Ishikawa (cell line): ENCODE measurements at regions not wholly inside any gene's neighbourhood (a gene's known extent, or its start where the extent isn't known, plus 50 kb on each side); places are given as distances from the start of the nearest gene placed in this dataset.

ENCODE experiments used
- CEBPB ChIP-seq: IDR thresholded peaks from 2 replicates; pipeline ENCODE4 v1.6.1; 2012
- CREB1 ChIP-seq: IDR thresholded peaks from 2 replicates; pipeline ENCODE4 v1.6.1; 2012; ENCODE audit warnings: low read depth
- EGR1 ChIP-seq: IDR thresholded peaks from 2 replicates; pipeline ENCODE4 v1.6.1; 2012
- EP300 ChIP-seq: IDR thresholded peaks from 2 replicates; pipeline ENCODE4 v1.6.1; 2012; ENCODE audit warnings: borderline replicate concordance
- FOXM1 ChIP-seq: IDR thresholded peaks from 2 replicates; pipeline ENCODE4 v1.6.1; 2012; ENCODE audit warnings: low read depth, borderline replicate concordance
- NFIC ChIP-seq: IDR thresholded peaks from 2 replicates; pipeline ENCODE4 v1.6.1; 2012
- RAD21 ChIP-seq: IDR thresholded peaks from 2 replicates; pipeline ENCODE4 v1.6.1; 2012; ENCODE audit warnings: low read depth
- REST ChIP-seq: IDR thresholded peaks from 2 replicates; pipeline ENCODE4 v1.6.1; 2012; ENCODE audit warnings: low read depth, mild to moderate bottlenecking
- TAF1 ChIP-seq: IDR thresholded peaks from 2 replicates; pipeline ENCODE4 v1.6.1; 2012; ENCODE audit warnings: low read depth, mild to moderate bottlenecking
- TCF12 ChIP-seq: IDR thresholded peaks from 2 replicates; pipeline ENCODE4 v1.6.1; 2012; ENCODE audit warnings: low read depth
- TEAD4 ChIP-seq: IDR thresholded peaks from 2 replicates; pipeline ENCODE4 v1.6.1; 2012
- USF1 ChIP-seq: IDR thresholded peaks from 2 replicates; pipeline ENCODE4 v1.6.1; 2012
- YY1 ChIP-seq: IDR thresholded peaks from 2 replicates; pipeline ENCODE4 v1.6.1; 2012; ENCODE audit warnings: low read depth
- ZBTB7A ChIP-seq: IDR thresholded peaks from 2 replicates; pipeline ENCODE4 v1.6.1; 2012; ENCODE audit warnings: low read depth
- TF ChIP-seq, protein P1 (sequence below): IDR thresholded peaks from 2 replicates; pipeline ENCODE4 v1.6.1; 2012

DNA sequence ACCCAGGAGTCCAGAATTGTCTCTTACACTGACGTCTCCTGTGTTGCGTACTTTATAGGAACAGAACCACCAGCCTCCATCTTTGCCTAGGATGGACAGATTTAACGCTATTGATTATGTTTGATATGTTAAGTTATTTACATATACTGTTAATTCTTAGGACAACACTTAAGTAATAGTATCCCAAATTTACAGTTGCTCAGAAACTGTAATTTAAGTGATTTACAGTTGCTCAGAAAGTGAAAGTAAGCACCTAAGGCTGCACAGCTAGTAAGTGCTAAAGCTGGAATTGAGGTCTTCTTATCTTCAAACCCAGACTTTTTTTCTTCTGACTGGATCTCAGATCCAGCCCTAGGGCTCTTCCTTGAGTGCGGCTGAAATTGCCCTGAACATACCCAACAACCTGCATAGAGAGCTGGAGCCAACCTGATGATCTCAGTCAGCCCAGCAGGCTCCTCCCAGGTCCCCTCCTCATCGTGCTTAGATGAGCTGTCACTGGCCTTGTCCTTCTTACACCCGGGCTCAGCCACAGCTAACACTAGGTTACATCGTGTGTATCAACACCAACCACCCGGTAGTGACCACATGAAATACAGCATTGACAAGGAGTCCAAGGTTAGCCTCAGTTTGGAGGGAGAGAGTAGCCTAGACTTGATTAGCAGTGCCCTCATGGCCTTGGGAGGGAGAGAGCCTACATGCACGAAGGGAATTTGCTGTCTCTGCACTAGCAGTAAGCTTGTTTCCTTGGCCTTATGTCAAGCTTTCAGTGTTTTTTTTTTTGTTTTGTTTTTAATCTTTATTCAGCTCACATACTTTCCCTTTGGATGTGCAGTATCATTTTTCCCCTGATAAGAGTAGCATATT is 111.1 kb upstream of the ARHGAP5 start:
- TF ChIP-seq, protein P1, sequence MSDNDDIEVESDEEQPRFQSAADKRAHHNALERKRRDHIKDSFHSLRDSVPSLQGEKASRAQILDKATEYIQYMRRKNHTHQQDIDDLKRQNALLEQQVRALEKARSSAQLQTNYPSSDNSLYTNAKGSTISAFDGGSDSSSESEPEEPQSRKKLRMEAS: no peak
- TF ChIP-seq YY1: no peak

DNA sequence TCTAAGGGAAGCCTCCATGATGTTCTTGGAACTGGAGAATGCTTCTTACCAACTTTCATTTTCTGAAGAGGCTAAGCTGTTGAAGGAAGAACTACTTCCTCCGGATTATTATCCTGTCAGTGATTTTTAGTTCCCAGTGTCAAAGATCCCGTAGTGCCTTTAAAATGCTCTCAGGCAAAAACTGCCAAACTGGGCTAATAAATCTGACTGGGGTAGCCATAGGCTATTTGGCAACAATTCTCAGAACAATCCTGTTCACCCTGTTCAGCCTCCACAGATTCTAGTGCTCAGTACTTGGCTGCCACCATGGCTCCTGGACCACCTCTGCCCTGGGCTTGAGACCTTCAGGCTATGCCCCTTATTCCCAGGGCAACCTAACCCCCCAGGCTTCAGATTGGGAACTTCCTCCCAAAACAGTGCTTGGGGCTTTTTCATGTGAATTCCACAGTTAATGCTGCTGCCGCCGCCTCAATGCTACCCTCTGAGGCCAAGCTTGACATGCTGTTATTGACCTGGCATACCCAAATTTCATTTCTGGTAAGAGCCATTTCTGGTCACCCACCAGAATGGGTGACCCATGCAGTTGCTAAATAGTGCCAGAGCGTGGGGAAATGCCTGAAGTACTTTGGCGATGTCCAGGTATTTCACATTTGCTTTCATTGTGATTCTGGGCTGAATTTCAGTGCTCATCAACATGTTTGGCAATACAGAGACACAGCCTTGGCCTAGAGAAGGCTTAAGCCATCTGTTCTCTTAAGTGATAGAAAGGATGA is 110.0 kb upstream of the ARHGAP5 start:
- TF ChIP-seq FOXM1 (no peak), EGR1 (no peak), YY1 (no peak), CEBPB (no peak), EP300 (no peak), NFIC (no peak), CREB1 (no peak), TEAD4 (no peak), TCF12 (no peak), USF1 (no peak), REST (no peak), TAF1 (no peak), RAD21 (no peak), ZBTB7A (no peak)
- TF ChIP-seq, protein P1: no peak

- TF ChIP-seq CEBPB: no peak
- no peak for TF ChIP-seq YY1
- TF ChIP-seq, protein P1: no peak
- no peak for TF ChIP-seq NFIC
- no peak for TF ChIP-seq EP300
- TF ChIP-seq EGR1: no peak
- TF ChIP-seq USF1: no peak
- TF ChIP-seq REST: no peak
- TF ChIP-seq TCF12: no peak
- no peak for TF ChIP-seq CREB1
Observed at GRCh38 chr14:31967669-31967975, 109.5 kb upstream of the ARHGAP5 start.

DNA sequence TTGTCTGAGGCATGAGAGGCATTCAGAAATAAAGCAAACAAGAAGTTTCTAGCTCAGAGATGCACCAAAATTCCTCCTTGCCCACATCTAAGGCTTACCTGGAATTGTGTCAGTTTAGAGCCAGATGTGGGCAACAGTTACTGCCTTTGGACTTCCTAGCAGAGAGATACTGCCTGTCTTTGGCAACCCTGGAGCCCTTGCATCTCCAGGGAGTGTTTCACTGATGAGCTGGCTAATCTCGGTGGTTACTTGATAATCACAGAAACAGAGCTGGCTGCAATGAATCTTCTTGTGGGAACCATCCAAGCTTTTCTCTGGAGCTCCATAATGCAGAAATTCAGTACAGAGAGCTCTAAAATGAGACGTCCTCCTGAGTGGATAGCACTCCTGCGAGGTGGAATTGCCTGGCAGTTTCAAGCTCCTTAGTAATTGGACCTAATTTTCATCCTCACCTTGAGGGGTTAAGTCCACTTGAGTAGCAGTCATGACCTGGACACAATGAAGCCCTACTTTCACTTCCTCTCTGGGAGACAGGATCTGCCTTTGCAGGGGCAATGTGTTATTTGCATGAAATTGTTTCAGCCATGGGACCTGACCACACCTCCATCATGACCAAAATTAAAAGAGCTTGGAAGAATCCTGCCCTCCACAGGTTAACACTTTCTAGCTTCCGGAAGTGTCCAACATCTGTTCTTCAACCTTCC is 108.8 kb upstream of the ARHGAP5 start:
- TF ChIP-seq, protein P1: no peak
- TF ChIP-seq YY1 (no peak), REST (no peak), USF1 (no peak), RAD21 (no peak), ZBTB7A (no peak), TEAD4 (no peak), NFIC (no peak), FOXM1 (no peak), TAF1 (no peak), EGR1 (no peak), CEBPB (no peak), EP300 (no peak), CREB1 (no peak), TCF12 (no peak)
